H1 (cell line): ENCODE measurements at regions not wholly inside any gene's neighbourhood (a gene's known extent, or its start where the extent isn't known, plus 50 kb on each side); places are given as distances from the start of the nearest gene placed in this dataset.

Experiments
- BRCA1 ChIP-seq: IDR thresholded peaks from 2 replicates; pipeline ENCODE4 v1.6.1; 2012; ENCODE audit warnings: low read depth, low read length, improper control_type of control experiment
- CHD7 ChIP-seq: fragments of 300-600 bp; sonication (generic); IDR thresholded peaks from 2 replicates; pipeline ENCODE4 v1.7.1; 2012; ENCODE audit warnings: low read length, moderate library complexity, mild to moderate bottlenecking, inconsistent platforms; ENCODE audit not compliant: insufficient replicate concordance
- E2F6 ChIP-seq: IDR thresholded peaks from 2 replicates; pipeline ENCODE4 v1.6.1; 2012; ENCODE audit warnings: inconsistent platforms
- RBBP5 ChIP-seq: IDR thresholded peaks from 2 replicates; pipeline ENCODE4 v1.7.1; 2012; ENCODE audit warnings: low read depth, mild to moderate bottlenecking, inconsistent platforms, low read length, moderate library complexity, borderline replicate concordance
- SIX5 ChIP-seq: IDR thresholded peaks from 2 replicates; pipeline ENCODE4 v1.6.1; 2011; ENCODE audit warnings: mild to moderate bottlenecking, low read depth, low read length
- TCF12 ChIP-seq: IDR thresholded peaks from 2 replicates; pipeline ENCODE4 v1.6.1; 2011; ENCODE audit warnings: low read depth, mild to moderate bottlenecking, low read length
- TEAD4 ChIP-seq: IDR thresholded peaks from 2 replicates; pipeline ENCODE4 v1.6.1; 2012; ENCODE audit warnings: low read depth, low read length, inconsistent platforms, mixed read lengths

- TF ChIP-seq BRCA1 = no peak
- TF ChIP-seq RBBP5 = no peak
- no peak for TF ChIP-seq E2F6
- TF ChIP-seq CHD7 = no peak
- no peak for TF ChIP-seq TCF12
- no peak for TF ChIP-seq SIX5
- TF ChIP-seq TEAD4 = no peak
Measured at GRCh38 chr1:221105578-221105977, 226.3 kb downstream of the HLX start (continued).
